ENCODE measurements at regions not wholly inside any gene's neighbourhood (a gene's known extent, or its start where the extent isn't known, plus 50 kb on each side); places are given as distances from the start of the nearest gene placed in this dataset.
"Not testable (repeated sequence)": the region's sequence is repeated elsewhere in the genome, so short reads cannot be mapped to it uniquely, and the experiment has no call there.

- CTCF ChIA-PET, result interaction anchor here (0.5 to 0.6 kb wide), 2 partner anchors 40 to 778 kb away, joined by 3 read pairs; no protein-coding TSS in a partner anchor
- POLR2A ChIA-PET (ENCODE audit: low non-redundant PET), result no interaction called here
- no peak overlapping the region for H3K27ac ChIP-seq
- no peak for DNase-seq (ENCODE audit: low spot score)
- no peak for TF ChIP-seq CTCF (conservative IDR thresholded peaks at IDR 0.05; ENCODE audit: low read depth)
Observed at GRCh38 chr3:177263615-177264368, 66.5 kb upstream of the TBL1XR1 start.

- DNase-seq (ENCODE audit: low spot score); POLR2A ChIA-PET (ENCODE audit: low non-redundant PET); H3K27ac ChIP-seq: not testable (repeated sequence)
- CTCF ChIA-PET, result interaction anchor here (1.0 kb wide), 1 partner anchor 10 kb away, joined by 3 read pairs; no protein-coding TSS in a partner anchor
Observed at GRCh38 chr3:177271811-177272501, 74.7 kb upstream of the TBL1XR1 start.

GRCh38 chr3:177278016-177278415, 80.7 kb upstream of the TBL1XR1 start:
- DNase-seq (ENCODE audit: low spot score), result no peak
- no peak overlapping the region for H3K27ac ChIP-seq
- CTCF ChIA-PET, result no interaction called here
- no peak for TF ChIP-seq CTCF (conservative IDR thresholded peaks at IDR 0.05; ENCODE audit: low read depth)
- POLR2A ChIA-PET (ENCODE audit: low non-redundant PET), result no interaction called here

GRCh38 chr3:177279118-177279815, 82.0 kb upstream of the TBL1XR1 start:
- DNase-seq (ENCODE audit: low spot score), result no peak
- ChIA-PET CTCF (no interaction called here), POLR2A (ENCODE audit: low non-redundant PET) (no interaction called here)
- TF ChIP-seq CTCF (conservative IDR thresholded peaks at IDR 0.05; ENCODE audit: low read depth), result no peak
- no peak overlapping the region for H3K27ac ChIP-seq

DNA sequence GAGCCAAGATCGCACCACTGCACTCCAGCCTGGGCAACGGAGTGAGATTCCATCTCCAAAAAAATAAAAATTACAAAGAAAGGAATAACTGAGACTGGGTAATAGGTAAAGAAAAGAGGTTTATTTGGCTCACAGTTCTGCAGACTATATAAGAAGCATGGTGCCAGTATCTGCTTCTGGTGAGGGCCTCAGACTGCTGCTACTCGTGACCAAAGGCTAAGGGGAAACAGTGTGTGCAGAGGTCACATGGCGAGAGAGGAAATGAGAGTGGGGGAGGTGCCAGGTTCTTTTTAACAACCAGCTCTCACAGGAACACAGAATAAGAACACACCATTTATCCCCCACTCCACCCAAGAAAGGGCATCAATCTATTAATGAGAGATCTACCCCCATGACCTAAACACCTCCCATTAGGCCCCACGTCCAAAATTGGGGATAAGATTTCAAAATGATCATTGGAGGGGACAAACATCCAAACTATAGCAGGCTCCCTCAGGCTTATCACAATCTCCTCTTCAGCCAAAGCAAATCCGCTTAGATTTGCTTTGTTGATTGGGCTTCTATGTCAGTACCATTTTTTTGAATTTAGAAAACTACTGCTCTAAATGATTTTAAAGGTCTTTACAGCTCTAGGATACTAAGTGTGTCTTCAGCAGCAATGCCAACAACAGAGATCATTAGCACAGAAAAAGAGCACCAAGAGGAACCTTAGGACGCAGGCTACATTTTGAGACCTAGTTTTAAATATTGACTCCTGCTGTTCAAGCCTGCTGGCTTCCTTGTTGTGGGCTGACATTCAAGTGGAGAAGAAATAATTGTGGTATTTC, 84.2 kb upstream of the TBL1XR1 start:
- ChIA-PET POLR2A (ENCODE audit: low non-redundant PET) (no interaction called here), CTCF (interaction anchor here (0.6 kb wide), 3 partner anchors 9 to 1999 kb away, joined by 3 to 4 read pairs (median 3); no protein-coding TSS in a partner anchor)

More for the DNA sequence above, 84.2 kb upstream of the TBL1XR1 start:
- no peak for DNase-seq (ENCODE audit: low spot score)
- H3K27ac ChIP-seq, result no peak overlapping the region
- TF ChIP-seq CTCF (conservative IDR thresholded peaks at IDR 0.05; ENCODE audit: low read depth), result no peak

All from RWPE1 (cell line).